ENCODE measurements at regions not wholly inside any gene's neighbourhood (a gene's known extent, or its start where the extent isn't known, plus 50 kb on each side); places are given as distances from the start of the nearest gene placed in this dataset.

GRCh38 chr21:18776936-18777335 lies 373.4 kb upstream of the TMPRSS15 start:
- TF ChIP-seq TAF1 (IDR thresholded peaks at IDR 0.05; ENCODE audit: low read depth) = no peak
- TF ChIP-seq EGR1 (IDR thresholded peaks at IDR 0.05) = no peak
- no peak for TF ChIP-seq REST (IDR thresholded peaks at IDR 0.05; ENCODE audit: low read depth)
- TF ChIP-seq, protein P1, sequence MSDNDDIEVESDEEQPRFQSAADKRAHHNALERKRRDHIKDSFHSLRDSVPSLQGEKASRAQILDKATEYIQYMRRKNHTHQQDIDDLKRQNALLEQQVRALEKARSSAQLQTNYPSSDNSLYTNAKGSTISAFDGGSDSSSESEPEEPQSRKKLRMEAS (IDR thresholded peaks at IDR 0.05) = no peak
- TF ChIP-seq CREB1 (IDR thresholded peaks at IDR 0.05; ENCODE audit: low read depth) = no peak
- TF ChIP-seq YY1 (IDR thresholded peaks at IDR 0.05; ENCODE audit: low read depth) = no peak
- TF ChIP-seq TCF12 (IDR thresholded peaks at IDR 0.05; ENCODE audit: low read depth) = no peak
